B cell (primary cell): ENCODE measurements at regions not wholly inside any gene's neighbourhood (a gene's known extent, or its start where the extent isn't known, plus 50 kb on each side); places are given as distances from the start of the nearest gene placed in this dataset.

Experiments used
- ATAC-seq: fragments of 200-7000 bp; cut with Tn5 transposase; one replicate; pipeline ENCODE4 v1.10.0; 2021; ENCODE audit warnings: low read depth, mild to moderate bottlenecking, moderate number of reproducible peaks, moderate library complexity
- CTCF ChIA-PET: fragments of 350-600 bp; sonication (Branson Sonifier 250); formaldehyde crosslinking; loops from one replicate; lab custom pipeline; 2021; ENCODE audit warnings: antibody characterized with exemption, inconsistent platforms; lab: Charles Lee
- POLR2A ChIA-PET: fragments of 350-600 bp; sonication (Branson Sonifier 250); formaldehyde crosslinking; loops from one replicate; lab custom pipeline; 2021; ENCODE audit warnings: antibody characterized with exemption; lab: Charles Lee
- DNase-seq: peaks from one replicate; pipeline ENCODE4 v3.0.0; 2013
- H2AFZ ChIP-seq: 2 replicates; pipeline ENCODE4 v1.6.1; 2012; ENCODE audit warnings: mild to moderate bottlenecking, low read depth, low read length; ENCODE audit not compliant: insufficient read depth, poor library complexity, severe bottlenecking
- H3K27ac ChIP-seq, 2 donors: 1 replicate in 1 of 2; 2 replicates in 1 of 2; pipeline ENCODE4 v1.5.1; 2012 to 2013; ENCODE audit warnings: low read length in 2 of 2, mild to moderate bottlenecking in 2 of 2, moderate library complexity in 1 of 2
- H3K27me3 ChIP-seq, 4 experiments: fragments of 200-600 bp in 1 of 4; sonication (generic) in 1 of 4; replicated peaks in 1 of 4; 1 replicate in 2 of 4; 2 replicates in 2 of 4; pipeline versions ENCODE4 v1.6.1 to v1.7.0; 2013 to 2016; ENCODE audit warnings: low read length in 3 of 4, mild to moderate bottlenecking in 2 of 4, mixed read lengths in 1 of 4, moderate library complexity in 1 of 4; ENCODE audit not compliant: insufficient read depth in 4 of 4, control insufficient read depth in 3 of 4; ENCODE audit errors: control extremely low read depth in 1 of 4
- H3K36me3 ChIP-seq, 2 experiments: replicated peaks in 1 of 2; 1 replicate in 1 of 2; 2 replicates in 1 of 2; pipeline versions ENCODE4 v1.6.1 to v1.7.1; 2013; ENCODE audit warnings: low read length in 1 of 2; ENCODE audit not compliant: insufficient read depth in 2 of 2, control insufficient read depth in 1 of 2; ENCODE audit errors: control extremely low read depth in 1 of 2, extremely low read depth in 1 of 2
- H3K4me1 ChIP-seq, 2 donors: fragments of 200-600 bp in 1 of 2; sonication (generic) in 1 of 2; 1 replicate in 1 of 2; 2 replicates in 1 of 2; pipeline versions ENCODE4 v1.5.1 to v1.6.1; 2013 to 2017; ENCODE audit warnings: low read length in 2 of 2; ENCODE audit not compliant: control insufficient read depth in 2 of 2, insufficient read depth in 2 of 2
- H3K4me2 ChIP-seq: replicated peaks from 2 replicates; pipeline ENCODE3; 2012; ENCODE audit warnings: mild to moderate bottlenecking, low read depth, low read length; ENCODE audit not compliant: poor library complexity, severe bottlenecking
- H3K4me3 ChIP-seq, 5 experiments: fragments of 200-600 bp in 1 of 5; sonication (generic) in 1 of 5; 1 replicate in 3 of 5; 2 replicates in 2 of 5; pipeline versions ENCODE4 v1.5.1 to v1.7.0; 2011 to 2016; ENCODE audit warnings: low read length in 4 of 5, mild to moderate bottlenecking in 4 of 5, low read depth in 2 of 5, control low read depth in 1 of 5, moderate library complexity in 1 of 5; ENCODE audit not compliant: insufficient read depth in 1 of 5; ENCODE audit errors: control extremely low read depth in 1 of 5, extremely low read depth in 1 of 5
- H3K79me2 ChIP-seq: fragments of 200-600 bp; sonication (generic); one replicate; pipeline ENCODE4 v1.6.0; 2016; ENCODE audit warnings: low read length; ENCODE audit not compliant: control insufficient read depth, insufficient read depth
- H3K9ac ChIP-seq: fragments of 200-600 bp; sonication (generic); 2 replicates; pipeline ENCODE4 v1.6.1; 2017; ENCODE audit warnings: mild to moderate bottlenecking, low read length, moderate library complexity
- H3K9me3 ChIP-seq, 3 donors: one replicate each; pipeline versions ENCODE4 v1.6.1 to v1.7.1; 2013; ENCODE audit warnings: low read length in 2 of 3; ENCODE audit not compliant: control insufficient read depth in 2 of 3, insufficient read depth in 1 of 3; ENCODE audit errors: control extremely low read depth in 1 of 3
- H4K20me1 ChIP-seq: 2 replicates; pipeline ENCODE4 v1.6.0; 2012; ENCODE audit warnings: mild to moderate bottlenecking, low read length; ENCODE audit not compliant: insufficient read depth, control insufficient read depth, poor library complexity, severe bottlenecking
- H3K27ac Mint-ChIP-seq: one replicate; pipeline ENCODE4 v1.8.0; 2021; ENCODE audit warnings: mixed read lengths
- H3K27me3 Mint-ChIP-seq: one replicate; pipeline ENCODE4 v1.8.0; 2021; ENCODE audit warnings: mixed read lengths
- H3K4me1 Mint-ChIP-seq: one replicate; pipeline ENCODE4 v1.8.0; 2021; ENCODE audit warnings: mixed read lengths
- H3K4me3 Mint-ChIP-seq: one replicate; pipeline ENCODE4 v1.8.0; 2021; ENCODE audit warnings: mixed read lengths
- H3K9me3 Mint-ChIP-seq: one replicate; pipeline ENCODE4 v1.8.0; 2022; ENCODE audit warnings: mixed read lengths; ENCODE audit not compliant: insufficient read depth
- EZH2 ChIP-seq: IDR thresholded peaks from 2 replicates; pipeline ENCODE4 v1.6.1; 2012; ENCODE audit warnings: borderline replicate concordance, low read depth, mild to moderate bottlenecking, moderate library complexity, low read length; ENCODE audit not compliant: insufficient read depth, poor library complexity, severe bottlenecking
- WGBS: methylation state at CpG from one replicate; pipeline ENCODE4 v1.1.5; 2013; ENCODE audit warnings: missing lambda C conversion rate; ENCODE audit not compliant: insufficient coverage; 5-methylcytosine and 5-hydroxymethylcytosine counted together
- intact Hi-C: fragments of 100-400 bp; cut with micrococcal nuclease; formaldehyde crosslinking; loops from one replicate; pipeline ENCODE4 v1.10.0; 2022
- TF ChIP-seq, protein P1 (sequence below): fragments of 200-600 bp; IDR thresholded peaks from one replicate; pipeline ENCODE4 v1.8.0; 2022; ENCODE audit warnings: antibody characterized with exemption, mild to moderate bottlenecking

DNA sequence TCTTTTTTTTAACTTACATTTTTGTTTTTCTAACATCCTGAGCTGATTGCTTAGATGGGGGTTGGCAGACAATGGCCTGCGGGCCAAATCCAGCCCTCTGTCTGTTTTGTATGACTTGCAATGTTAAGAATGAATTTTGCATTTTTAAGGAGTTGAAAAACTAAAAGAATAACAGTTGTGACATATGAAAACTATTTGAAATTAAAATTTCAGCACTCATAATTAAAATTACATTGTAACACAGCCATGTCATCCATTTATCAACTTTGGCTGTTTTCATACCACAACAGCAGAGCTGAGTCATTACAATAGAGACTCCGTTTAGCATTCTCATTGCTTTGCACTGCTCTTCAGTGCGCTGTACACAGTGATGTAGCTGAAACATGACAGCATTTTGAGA, 94.1 kb upstream of the MC4R start:
- Mint-ChIP-seq H3K27me3 (no peaks in the 10 kb centered on the region), H3K4me3 (no peak overlapping the region), H3K9me3 (no peaks in the 10 kb centered on the region), H3K4me1 (no peaks in the 10 kb centered on the region), H3K27ac (no peak overlapping the region)
- no CpG with 5 or more reads among the region's 3 CpGs for WGBS
- TF ChIP-seq EZH2: no peak
- TF ChIP-seq, protein P1, sequence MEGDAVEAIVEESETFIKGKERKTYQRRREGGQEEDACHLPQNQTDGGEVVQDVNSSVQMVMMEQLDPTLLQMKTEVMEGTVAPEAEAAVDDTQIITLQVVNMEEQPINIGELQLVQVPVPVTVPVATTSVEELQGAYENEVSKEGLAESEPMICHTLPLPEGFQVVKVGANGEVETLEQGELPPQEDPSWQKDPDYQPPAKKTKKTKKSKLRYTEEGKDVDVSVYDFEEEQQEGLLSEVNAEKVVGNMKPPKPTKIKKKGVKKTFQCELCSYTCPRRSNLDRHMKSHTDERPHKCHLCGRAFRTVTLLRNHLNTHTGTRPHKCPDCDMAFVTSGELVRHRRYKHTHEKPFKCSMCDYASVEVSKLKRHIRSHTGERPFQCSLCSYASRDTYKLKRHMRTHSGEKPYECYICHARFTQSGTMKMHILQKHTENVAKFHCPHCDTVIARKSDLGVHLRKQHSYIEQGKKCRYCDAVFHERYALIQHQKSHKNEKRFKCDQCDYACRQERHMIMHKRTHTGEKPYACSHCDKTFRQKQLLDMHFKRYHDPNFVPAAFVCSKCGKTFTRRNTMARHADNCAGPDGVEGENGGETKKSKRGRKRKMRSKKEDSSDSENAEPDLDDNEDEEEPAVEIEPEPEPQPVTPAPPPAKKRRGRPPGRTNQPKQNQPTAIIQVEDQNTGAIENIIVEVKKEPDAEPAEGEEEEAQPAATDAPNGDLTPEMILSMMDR: no peak
- H3K9me3 ChIP-seq: no peaks in the 10 kb centered on the region
- no peak overlapping the region for H3K27ac ChIP-seq
- H3K27me3 ChIP-seq: no peaks in the 10 kb centered on the region
- H3K9ac ChIP-seq: no peak overlapping the region
- H4K20me1 ChIP-seq: no peaks in the 10 kb centered on the region
- no peak for DNase-seq
- H3K4me1 ChIP-seq: no peaks in the 10 kb centered on the region
- H3K79me2 ChIP-seq: no peaks in the 10 kb centered on the region
- intact Hi-C loops: no loop called here
- H3K36me3 ChIP-seq: no peaks in the 10 kb centered on the region
- ChIA-PET CTCF (no interaction called here), POLR2A (no interaction called here)
- H3K4me2 ChIP-seq: no peak overlapping the region
- no peak overlapping the region for H3K4me3 ChIP-seq
- no peak overlapping the region for H2AFZ ChIP-seq
- ATAC-seq: no peak

DNA sequence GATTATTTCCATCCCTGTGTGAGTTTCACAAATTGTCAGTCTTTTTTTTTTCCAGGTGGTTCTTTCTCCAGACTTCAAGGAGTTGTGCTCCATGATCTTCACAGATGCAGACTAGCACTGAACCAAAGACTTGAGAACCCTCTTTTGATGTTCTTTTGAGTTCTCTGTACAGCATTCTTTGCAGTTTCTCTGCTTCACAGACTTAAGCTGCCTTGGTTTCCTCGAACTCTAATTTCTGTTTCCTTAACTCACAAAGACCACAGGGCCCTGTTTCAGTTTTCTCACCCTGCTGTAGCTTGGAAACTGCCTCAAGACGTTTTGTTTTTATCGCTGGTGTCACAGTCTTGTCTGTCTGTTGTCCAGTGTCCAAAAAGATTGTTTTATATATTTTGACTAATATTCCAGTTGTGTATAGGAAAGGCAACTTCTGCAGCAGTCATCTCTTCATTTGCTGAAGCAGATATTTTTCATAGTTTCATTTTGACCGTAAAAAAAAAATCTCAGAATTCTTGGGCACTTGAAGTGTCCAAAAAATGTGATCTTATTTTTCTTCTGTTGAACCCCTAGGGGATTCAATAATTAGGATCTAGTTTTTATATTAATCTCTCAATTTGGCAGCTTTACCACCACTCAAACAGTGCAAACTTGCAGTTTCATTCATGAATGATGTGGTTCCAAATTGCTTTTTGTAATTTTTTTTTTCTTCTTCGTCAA, 97.0 kb upstream of the MC4R start:
- H3K4me3 Mint-ChIP-seq: no peak overlapping the region
- H3K27ac Mint-ChIP-seq: no peak overlapping the region
- intact Hi-C loops: no loop called here
- ATAC-seq (no peak), DNase-seq (no peak)
- H3K9me3 ChIP-seq: no peaks in the 10 kb centered on the region
- H3K9ac ChIP-seq: no peak overlapping the region
- no peak overlapping the region for H3K4me3 ChIP-seq
- ChIA-PET CTCF (no interaction called here), POLR2A (no interaction called here)
- no peaks in the 10 kb centered on the region for H3K4me1 Mint-ChIP-seq
- no peak overlapping the region for H2AFZ ChIP-seq
- H3K27ac ChIP-seq: no peak overlapping the region
- H3K4me2 ChIP-seq: no peak overlapping the region
- H3K36me3 ChIP-seq: no peaks in the 10 kb centered on the region
- H4K20me1 ChIP-seq: no peaks in the 10 kb centered on the region
- no peaks in the 10 kb centered on the region for H3K79me2 ChIP-seq
- H3K27me3 ChIP-seq: no peaks in the 10 kb centered on the region
- H3K4me1 ChIP-seq: no peaks in the 10 kb centered on the region
- TF ChIP-seq, protein P1: no peak
- no peak for TF ChIP-seq EZH2
- 86% methylated on average over 3 of the region's 5 CpGs for WGBS
- no peaks in the 10 kb centered on the region for H3K9me3 Mint-ChIP-seq
- H3K27me3 Mint-ChIP-seq: no peaks in the 10 kb centered on the region
